RWPE1 (cell line): ENCODE measurements at regions not wholly inside any gene's neighbourhood (a gene's known extent, or its start where the extent isn't known, plus 50 kb on each side); places are given as distances from the start of the nearest gene placed in this dataset.

ENCODE experiments used
- CTCF ChIA-PET: fragments of 350-600 bp; sonication (Branson Sonifier 250); formaldehyde crosslinking; extraction: SDS; loops from one replicate; lab custom pipeline; 2021; lab: Yijun Ruan, JAX
- POLR2A ChIA-PET: fragments of 400-600 bp; formaldehyde crosslinking; extraction: SDS; loops from one replicate; lab custom pipeline; 2020; ENCODE audit warnings: antibody characterized with exemption; ENCODE audit not compliant: low non-redundant PET; lab: Yijun Ruan, JAX
- DNase-seq: peaks from one replicate; pipeline ENCODE4 v3.0.0; 2012; ENCODE audit warnings: low spot score
- H3K27ac ChIP-seq: fragments of 450-650 bp; 2 replicates; pipeline ENCODE4 v1.5.1; 2017
- TF ChIP-seq, protein P1 (sequence below): fragments of 450-650 bp; conservative IDR thresholded peaks from 2 replicates; pipeline ENCODE4 v1.5.1; 2017; ENCODE audit warnings: low read depth, mild to moderate bottlenecking

DNA sequence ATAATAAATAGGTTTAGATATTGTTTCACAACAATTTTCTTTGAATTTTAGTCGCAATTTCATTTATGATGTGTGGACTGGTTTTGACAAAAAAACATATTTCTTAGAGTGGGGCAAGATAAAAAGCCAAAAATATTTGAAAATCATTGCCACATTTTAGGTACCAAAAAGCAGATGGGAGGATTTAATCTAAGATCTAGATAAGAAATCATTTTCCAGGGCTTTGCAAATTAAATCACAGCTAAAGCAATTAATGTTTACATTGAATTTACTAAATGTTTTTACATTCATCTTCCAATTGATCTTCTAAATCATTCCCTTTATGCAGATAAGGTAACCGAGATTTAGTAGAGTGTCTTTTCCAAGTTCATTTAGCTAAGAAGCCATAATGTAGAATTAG is 1386.0 kb upstream of the TENM4 start:
- TF ChIP-seq, protein P1, sequence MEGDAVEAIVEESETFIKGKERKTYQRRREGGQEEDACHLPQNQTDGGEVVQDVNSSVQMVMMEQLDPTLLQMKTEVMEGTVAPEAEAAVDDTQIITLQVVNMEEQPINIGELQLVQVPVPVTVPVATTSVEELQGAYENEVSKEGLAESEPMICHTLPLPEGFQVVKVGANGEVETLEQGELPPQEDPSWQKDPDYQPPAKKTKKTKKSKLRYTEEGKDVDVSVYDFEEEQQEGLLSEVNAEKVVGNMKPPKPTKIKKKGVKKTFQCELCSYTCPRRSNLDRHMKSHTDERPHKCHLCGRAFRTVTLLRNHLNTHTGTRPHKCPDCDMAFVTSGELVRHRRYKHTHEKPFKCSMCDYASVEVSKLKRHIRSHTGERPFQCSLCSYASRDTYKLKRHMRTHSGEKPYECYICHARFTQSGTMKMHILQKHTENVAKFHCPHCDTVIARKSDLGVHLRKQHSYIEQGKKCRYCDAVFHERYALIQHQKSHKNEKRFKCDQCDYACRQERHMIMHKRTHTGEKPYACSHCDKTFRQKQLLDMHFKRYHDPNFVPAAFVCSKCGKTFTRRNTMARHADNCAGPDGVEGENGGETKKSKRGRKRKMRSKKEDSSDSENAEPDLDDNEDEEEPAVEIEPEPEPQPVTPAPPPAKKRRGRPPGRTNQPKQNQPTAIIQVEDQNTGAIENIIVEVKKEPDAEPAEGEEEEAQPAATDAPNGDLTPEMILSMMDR, result no peak
- ChIA-PET CTCF (no interaction called here), POLR2A (no interaction called here)
- no peak for DNase-seq
- no peak overlapping the region for H3K27ac ChIP-seq

DNA sequence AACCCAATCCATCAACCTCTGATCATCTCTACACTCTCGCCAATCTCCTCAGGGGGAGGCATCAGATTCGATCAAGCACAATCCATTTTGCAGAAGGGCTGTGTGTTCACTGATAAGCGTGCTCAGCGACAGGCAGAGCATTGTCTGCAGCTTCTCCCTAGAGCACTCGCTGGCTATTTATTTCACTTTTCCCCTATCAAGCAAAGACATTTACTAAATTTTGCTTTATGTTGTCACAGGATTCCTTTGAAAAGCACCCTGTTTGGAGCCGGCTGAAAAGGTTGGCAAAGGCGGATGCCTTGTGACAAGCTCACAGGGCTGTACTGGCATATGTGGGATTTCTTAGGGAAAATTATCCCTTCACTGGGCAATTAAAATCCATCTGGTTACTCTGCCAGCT is 1381.5 kb upstream of the TENM4 start:
- ChIA-PET CTCF (no interaction called here), POLR2A (no interaction called here)
- TF ChIP-seq, protein P1, result no peak
- no peak overlapping the region for H3K27ac ChIP-seq
- DNase-seq, result no peak

DNA sequence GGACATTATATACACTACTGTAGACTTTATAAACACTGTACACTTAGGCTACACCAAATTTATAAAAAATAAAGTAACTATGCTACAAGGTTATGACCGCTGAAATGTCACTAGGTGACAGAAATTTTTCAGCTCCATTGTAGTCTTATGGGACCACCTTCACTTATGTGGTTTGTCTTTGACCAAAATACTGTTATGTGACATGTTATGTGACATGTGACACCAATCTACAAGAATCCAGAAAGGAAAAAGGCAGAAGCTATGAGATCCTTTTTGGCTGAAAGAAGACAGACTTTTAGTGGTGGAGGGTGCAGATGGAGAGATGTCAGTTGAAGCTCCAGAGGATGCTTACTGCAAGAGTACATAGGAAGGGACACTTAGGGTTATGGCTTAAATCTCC is 1378.4 kb upstream of the TENM4 start:
- no peak for DNase-seq
- ChIA-PET POLR2A (no interaction called here), CTCF (no interaction called here)
- H3K27ac ChIP-seq, result no peak overlapping the region
- TF ChIP-seq, protein P1, result no peak

DNA sequence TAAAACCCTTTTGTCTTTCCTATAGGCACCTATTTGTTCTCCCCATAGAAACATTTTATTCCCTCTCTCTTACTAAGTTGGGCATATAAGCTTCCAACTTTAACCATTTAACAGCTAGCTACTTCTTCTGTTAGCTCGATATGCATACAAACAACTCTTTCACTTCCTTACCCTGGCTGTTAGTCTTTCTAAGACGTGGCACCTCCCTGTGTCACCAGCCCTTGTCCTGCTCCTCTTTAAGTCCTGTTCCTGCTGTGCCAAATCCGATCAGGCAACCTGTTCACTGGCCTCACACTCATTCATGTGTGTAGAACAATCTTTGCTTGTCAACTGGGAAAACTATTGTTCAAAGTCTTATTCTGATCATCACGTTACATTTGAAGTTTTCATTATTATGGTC is 1376.1 kb upstream of the TENM4 start:
- no peak for DNase-seq
- no peak overlapping the region for H3K27ac ChIP-seq
- POLR2A ChIA-PET, result no interaction called here
- CTCF ChIA-PET, result no interaction called here
- TF ChIP-seq, protein P1, result no peak

DNA sequence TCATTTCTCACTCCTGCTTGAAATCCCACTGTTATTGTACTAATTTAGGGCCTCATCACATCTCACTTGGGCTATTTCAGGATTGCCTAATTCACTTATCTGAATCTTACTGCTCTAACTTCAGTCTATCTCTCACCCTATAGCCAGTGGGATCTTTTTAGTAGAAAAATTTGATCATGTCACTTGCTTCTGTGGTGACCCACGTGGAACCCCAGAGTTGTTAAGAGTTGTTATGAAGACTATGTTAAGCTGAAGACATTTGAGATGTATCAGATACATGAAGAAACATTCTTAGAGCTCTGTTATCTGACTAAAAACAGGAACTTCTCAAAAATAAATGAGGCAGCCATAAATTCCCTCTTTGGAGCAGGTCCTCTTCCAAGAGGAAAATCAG is 1375.6 kb upstream of the TENM4 start:
- no peak for DNase-seq
- H3K27ac ChIP-seq, result no peak overlapping the region
- CTCF ChIA-PET, result interaction anchor here (0.7 kb wide), 1 partner anchor 29 kb away, joined by 3 read pairs; no protein-coding TSS in a partner anchor
- POLR2A ChIA-PET, result no interaction called here
- TF ChIP-seq, protein P1, result no peak

DNA sequence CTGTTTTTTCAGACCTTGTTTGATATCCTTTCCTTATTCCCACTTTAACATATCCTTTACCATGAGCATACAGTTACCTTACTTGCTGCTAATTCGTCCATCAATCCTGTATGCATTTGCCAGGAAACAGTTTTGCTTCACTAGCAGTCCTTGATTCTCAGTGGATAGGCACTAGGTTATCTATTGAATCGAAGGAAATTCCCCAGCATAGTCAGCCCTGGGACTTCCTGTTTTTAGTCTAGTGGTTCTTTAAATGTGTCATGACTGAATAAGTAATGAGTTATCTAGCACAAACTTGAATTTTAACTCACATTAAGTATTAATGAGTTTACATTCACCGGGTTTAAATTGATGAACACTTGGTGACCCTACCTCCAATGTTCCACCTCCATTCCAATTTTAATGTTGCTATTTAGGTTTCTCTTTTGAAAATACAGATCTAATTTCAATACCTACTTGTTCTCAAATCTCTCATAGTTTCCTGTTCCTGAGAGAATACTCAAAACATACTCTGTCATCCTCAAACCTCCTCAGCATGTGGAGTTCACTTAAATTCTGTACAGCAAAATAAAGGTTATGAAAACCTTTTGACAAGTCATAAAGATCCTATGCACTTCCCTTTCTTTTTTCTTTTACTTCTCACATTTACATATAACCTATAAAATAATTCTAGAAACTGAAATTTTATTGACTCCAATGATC is 1375.1 kb upstream of the TENM4 start:
- CTCF ChIA-PET, result interaction anchor here (0.7 kb wide), 1 partner anchor 28 kb away, joined by 3 read pairs; no protein-coding TSS in a partner anchor
- TF ChIP-seq, protein P1, result no peak

More for the DNA sequence above, 1375.1 kb upstream of the TENM4 start:
- DNase-seq, result no peak
- no peak overlapping the region for H3K27ac ChIP-seq
- POLR2A ChIA-PET, result no interaction called here
